ENCODE measurements at regions not wholly inside any gene's neighbourhood (a gene's known extent, or its start where the extent isn't known, plus 50 kb on each side); places are given as distances from the start of the nearest gene placed in this dataset.

- Histone ChIP-seq H3K9me3 (peaks cover 0 to 19% (median 0%) of the 10 kb centered on the region in 11 donors), H3K36me3 (no peaks in the 10 kb centered on the region), H3K4me3 (no peak overlapping the region), H3K27ac (no peak overlapping the region), H3K4me1 (peaks cover 0 to 17% (median 8%) of the 10 kb centered on the region in 9 donors), H3K27me3 (no peaks in the 10 kb centered on the region)
- intact Hi-C loops (cut with DNase I) = no loop called here
- TF ChIP-seq CTCF (IDR thresholded peaks at IDR 0.05) = no peak
- ATAC-seq (no peak), DNase-seq (no peak)
Observed at GRCh38 chr6:14460556-14460955, 343.0 kb downstream of the CD83 start.

- Histone ChIP-seq H3K36me3 (no peaks in the 10 kb centered on the region), H3K27ac (no peak overlapping the region), H3K9me3 (peaks cover 0 to 19% (median 0%) of the 10 kb centered on the region in 11 donors), H3K4me3 (no peak overlapping the region), H3K27me3 (no peaks in the 10 kb centered on the region), H3K4me1 (peaks cover 0 to 8% (median 2%) of the 10 kb centered on the region in 9 donors)
- 90% methylated on average over 3 of the region's 3 CpGs for WGBS, 2 donors
- DNase-seq = no peak
- TF ChIP-seq CTCF (IDR thresholded peaks at IDR 0.05) = no peak
- no peak for ATAC-seq
- intact Hi-C loops (cut with DNase I) = no loop called here
Observed at GRCh38 chr6:14462135-14462534, 344.6 kb downstream of the CD83 start.

- TF ChIP-seq CTCF (IDR thresholded peaks at IDR 0.05) = no peak
- H3K9me3 ChIP-seq = peaks cover 0 to 19% (median 0%) of the 10 kb centered on the region in 11 donors
- H3K27me3 ChIP-seq = no peaks in the 10 kb centered on the region
- intact Hi-C loops (cut with DNase I) = no loop called here
- H3K27ac ChIP-seq = no peak overlapping the region
- H3K4me1 ChIP-seq = peaks cover 0 to 8% (median 2%) of the 10 kb centered on the region in 9 donors
- no peak for DNase-seq
- WGBS, 2 donors = 86 to 88% methylated on average over 2 of the region's 2 CpGs
- ATAC-seq = no peak
- no peak overlapping the region for H3K4me3 ChIP-seq
- no peaks in the 10 kb centered on the region for H3K36me3 ChIP-seq
Observed at GRCh38 chr6:14462566-14462965, 345.0 kb downstream of the CD83 start.

- ATAC-seq = no peak
- Histone ChIP-seq H3K27me3 (no peaks in the 10 kb centered on the region), H3K27ac (no peak overlapping the region), H3K4me1 (peaks cover 0 to 7% (median 0%) of the 10 kb centered on the region in 9 donors), H3K4me3 (no peak overlapping the region), H3K36me3 (no peaks in the 10 kb centered on the region), H3K9me3 (peaks cover 0 to 19% (median 0%) of the 10 kb centered on the region in 11 donors)
- DNase-seq = no peak
- TF ChIP-seq CTCF (IDR thresholded peaks at IDR 0.05) = no peak
- WGBS, 2 donors = 96 to 98% methylated on average over 6 of the region's 6 CpGs
- intact Hi-C loops (cut with DNase I) = no loop called here
Observed at GRCh38 chr6:14463110-14463509, 345.5 kb downstream of the CD83 start.
